ENCODE measurements at regions not wholly inside any gene's neighbourhood (a gene's known extent, or its start where the extent isn't known, plus 50 kb on each side); places are given as distances from the start of the nearest gene placed in this dataset.

DNA sequence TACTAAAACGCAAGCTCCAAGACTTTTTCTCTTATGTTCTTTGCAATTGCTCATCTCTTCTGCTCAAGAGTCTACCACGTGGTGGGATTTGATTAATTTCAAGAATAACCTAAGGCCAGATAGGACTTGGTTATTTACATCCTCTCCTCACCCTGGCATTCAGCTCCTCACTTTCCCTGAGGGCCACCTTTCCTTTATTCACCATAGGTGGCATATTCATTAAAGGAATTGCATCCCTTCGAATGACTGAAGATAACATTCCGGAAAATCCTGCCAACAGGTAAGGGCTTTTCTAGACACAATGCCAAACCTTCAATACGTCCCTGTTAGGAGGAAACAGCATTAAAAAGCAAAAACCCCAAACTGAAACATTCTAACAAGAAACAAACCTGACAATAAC lies 220.0 kb upstream of the KBTBD8 start:
- Histone ChIP-seq H2AK5ac (ENCODE audit: low read depth, low read length) (no peak overlapping the region), H3K4me1 (replicated peaks in 1 of 4; ENCODE audit: control insufficient read depth in 3 of 4, insufficient read depth in 4 of 4, low read length in 3 of 4) (peaks cover 1 to 4% (median 2%) of the 10 kb centered on the region in 4 experiments; a peak in 4 of 7 replicates), H4K91ac (replicated peaks; ENCODE audit: insufficient read length, low read length) (no peak overlapping the region), H3K14ac (ENCODE audit: insufficient read length) (no peak overlapping the region), H3K23ac (ENCODE audit: insufficient read length) (no peak overlapping the region), H3K4ac (replicated peaks; ENCODE audit: insufficient read length, low read depth, low read length) (no peak overlapping the region), H3K56ac (replicated peaks; ENCODE audit: insufficient read length, low read depth, low read length) (no peak overlapping the region), H2AFZ (ENCODE audit: low read length) (no peak overlapping the region), H2BK12ac (ENCODE audit: low read depth, low read length) (no peak overlapping the region), H4K5ac (ENCODE audit: insufficient read length, low read depth, low read length) (no peak overlapping the region), H3K27me3 (replicated peaks in 1 of 4; ENCODE audit: control insufficient read depth in 3 of 4, extremely low read depth in 1 of 4, insufficient read depth in 3 of 4, low read length in 3 of 4) (no peaks in the 10 kb centered on the region), H3K9ac (replicated peaks in 1 of 4; ENCODE audit: extremely low read depth in 1 of 4, low read depth in 3 of 4, low read length in 3 of 4) (no peak overlapping the region), H4K20me1 (replicated peaks in 1 of 2; ENCODE audit: control insufficient read depth in 1 of 2, insufficient read depth in 2 of 2, low read length in 2 of 2) (no peaks in the 10 kb centered on the region), H3K4me3 (ENCODE audit: extremely low read depth in 1 of 4, insufficient read depth in 2 of 4, low read depth in 3 of 4, low read length in 4 of 4) (no peak overlapping the region), H2BK20ac (ENCODE audit: low read length) (peak overlapping the region; percentile 94), H3K4me2 (ENCODE audit: insufficient read depth in 1 of 2, low read depth in 2 of 2, low read length in 2 of 2) (no peak overlapping the region), H2BK5ac (ENCODE audit: low read depth, low read length) (no peak overlapping the region), H4K8ac (ENCODE audit: extremely low read depth, insufficient read depth, low read length) (no peak overlapping the region), H2BK15ac (ENCODE audit: low read length) (no peak overlapping the region), H3K27ac (ENCODE audit: low read depth, low read length) (no peak overlapping the region), H3K36me3 (ENCODE audit: control insufficient read depth in 2 of 4, insufficient read depth in 4 of 4, low read length in 3 of 4) (no peaks in the 10 kb centered on the region), H3K18ac (ENCODE audit: extremely low read depth, low read length) (no peak overlapping the region), H3K9me3 (ENCODE audit: insufficient read depth in 2 of 2, low read depth in 1 of 2, low read length in 1 of 2) (no peaks in the 10 kb centered on the region), H3K79me2 (ENCODE audit: control insufficient read depth in 1 of 2, insufficient read depth in 2 of 2, low read length in 2 of 2) (no peaks in the 10 kb centered on the region), H3K79me1 (ENCODE audit: low read depth, low read length) (no peaks in the 10 kb centered on the region), H3K23me2 (ENCODE audit: low read depth, low read length) (no peaks in the 10 kb centered on the region), H2BK120ac (replicated peaks; ENCODE audit: low read depth, low read length) (no peak overlapping the region)
- ChIA-PET POLR2A (ENCODE audit: partially characterized antibody) (no interaction called here), CTCF (ENCODE audit: partially characterized antibody) (interaction anchor here (1.0 kb wide), 1 partner anchor 38 kb away, joined by 3 read pairs; no protein-coding TSS in a partner anchor)
- DNase-seq (ENCODE audit: low read depth in 1 of 2, low spot score in 2 of 2) (no peak), FAIRE-seq (peak; percentile 74)
- WGBS, 2 experiments (ENCODE audit: extremely low coverage in 1 of 2, insufficient coverage in 1 of 2, insufficient read length in 1 of 2, insufficient replicate concordance in 2 of 2, low coverage in 1 of 2, low lambda C conversion rate in 2 of 2, missing lambda C conversion rate in 1 of 2), result 55% methylated on average over 5 of the region's 5 CpGs; no CpG with 5 or more reads in 1 of the 2 experiments
- TF ChIP-seq TEAD4 (IDR thresholded peaks at IDR 0.05; ENCODE audit: low read depth, low read length), result 0 out of 2 replicates have a peak, but pooled peaks have one; percentile 11
- no peak for TF ChIP-seq TAF1 (IDR thresholded peaks at IDR 0.05; ENCODE audit: low read depth, low read length)

All from H1 (cell line).